Stimulated activated CD8-positive, alpha-beta memory T cell treated with anti-CD3 and anti-CD28 coated beads, Interleukin-2, amount 100 ng/mL, for 48 hours (primary cell): ENCODE measurements at regions not wholly inside any gene's neighbourhood (a gene's known extent, or its start where the extent isn't known, plus 50 kb on each side); places are given as distances from the start of the nearest gene placed in this dataset.

Source experiments
- DNase-seq, 2 donors: peaks; one replicate each; pipeline ENCODE4 v3.0.0-alpha.2; 2020; ENCODE audit warnings: low read depth in 2 of 2

DNA sequence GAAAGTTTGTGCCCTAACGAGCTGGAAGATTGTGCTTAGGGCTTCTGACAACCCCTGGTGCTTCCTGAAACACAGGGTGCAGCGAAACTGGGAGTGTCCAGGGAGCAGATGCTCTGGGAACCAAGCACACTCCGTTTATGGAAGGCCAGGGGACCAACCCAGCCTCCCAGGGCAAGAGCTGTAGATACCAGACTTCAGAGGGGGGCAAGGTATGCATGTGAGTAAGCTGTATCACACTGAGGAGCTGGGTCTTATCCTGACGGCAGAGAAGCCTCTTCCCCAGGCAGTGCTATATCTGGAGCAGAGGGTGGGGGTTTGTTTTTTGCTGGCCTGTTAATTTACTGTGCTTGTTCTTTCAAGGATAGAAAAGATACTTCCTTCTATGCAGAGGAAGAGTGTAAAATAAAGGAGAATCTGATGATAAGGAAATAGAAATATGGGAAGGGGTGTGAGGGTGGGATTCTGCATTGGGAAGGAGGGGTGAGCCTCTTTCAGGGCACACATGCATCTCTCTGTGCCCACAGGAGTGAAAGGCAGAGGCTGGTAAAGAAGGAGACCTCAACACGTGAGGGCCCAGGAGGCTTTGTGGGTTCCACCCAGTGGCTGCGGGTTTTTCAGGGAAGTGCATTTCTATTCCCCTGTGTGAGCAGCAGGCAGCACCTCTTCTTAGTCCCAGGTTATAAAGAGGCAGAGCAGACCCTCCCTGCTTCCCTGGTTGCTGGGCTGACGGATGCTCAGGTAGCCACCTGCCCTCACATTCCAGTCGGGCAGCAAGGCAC, 314.1 kb downstream of the TCERG1L start:
- DNase-seq, result no peak

DNA sequence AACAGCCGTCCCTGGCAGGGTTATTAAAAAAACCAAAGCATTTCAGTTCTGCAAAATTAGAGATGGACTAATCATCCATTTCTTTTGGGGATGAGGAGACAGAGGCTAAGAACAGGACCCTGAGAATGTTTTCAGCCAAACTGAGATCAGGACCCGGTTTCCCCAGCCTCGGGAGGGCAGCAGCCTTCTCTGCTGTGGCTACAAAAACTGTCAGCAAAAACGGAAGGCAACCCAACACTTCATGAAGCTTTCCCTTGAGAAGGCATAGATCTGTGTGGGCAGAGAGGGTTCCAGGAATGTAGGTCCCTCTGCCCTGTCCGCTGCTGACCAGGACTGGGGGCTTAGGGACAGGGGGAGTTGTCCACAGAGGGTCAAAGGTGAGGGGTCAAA, 313.5 kb downstream of the TCERG1L start:
- no peak for DNase-seq

DNA sequence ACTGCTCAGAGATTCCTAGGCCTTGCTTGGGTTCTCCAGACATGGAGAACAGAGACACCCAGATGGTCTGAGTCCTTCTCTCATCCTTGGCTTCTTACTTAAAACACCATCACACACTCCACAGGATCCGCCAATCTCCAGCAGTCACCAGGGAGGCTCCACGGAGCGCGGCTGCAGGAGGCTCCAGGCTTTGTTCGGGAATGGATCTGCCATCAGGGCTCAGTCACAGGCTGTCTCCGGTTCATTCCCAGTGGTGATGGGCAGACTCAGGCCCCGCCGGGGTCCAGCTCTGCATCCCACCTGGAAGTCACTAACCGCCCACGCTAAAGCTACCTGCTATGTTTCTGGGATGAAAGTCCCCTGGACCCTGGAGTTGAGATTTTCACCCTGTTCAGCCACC, 312.9 kb downstream of the TCERG1L start:
- DNase-seq, result no peak

DNA sequence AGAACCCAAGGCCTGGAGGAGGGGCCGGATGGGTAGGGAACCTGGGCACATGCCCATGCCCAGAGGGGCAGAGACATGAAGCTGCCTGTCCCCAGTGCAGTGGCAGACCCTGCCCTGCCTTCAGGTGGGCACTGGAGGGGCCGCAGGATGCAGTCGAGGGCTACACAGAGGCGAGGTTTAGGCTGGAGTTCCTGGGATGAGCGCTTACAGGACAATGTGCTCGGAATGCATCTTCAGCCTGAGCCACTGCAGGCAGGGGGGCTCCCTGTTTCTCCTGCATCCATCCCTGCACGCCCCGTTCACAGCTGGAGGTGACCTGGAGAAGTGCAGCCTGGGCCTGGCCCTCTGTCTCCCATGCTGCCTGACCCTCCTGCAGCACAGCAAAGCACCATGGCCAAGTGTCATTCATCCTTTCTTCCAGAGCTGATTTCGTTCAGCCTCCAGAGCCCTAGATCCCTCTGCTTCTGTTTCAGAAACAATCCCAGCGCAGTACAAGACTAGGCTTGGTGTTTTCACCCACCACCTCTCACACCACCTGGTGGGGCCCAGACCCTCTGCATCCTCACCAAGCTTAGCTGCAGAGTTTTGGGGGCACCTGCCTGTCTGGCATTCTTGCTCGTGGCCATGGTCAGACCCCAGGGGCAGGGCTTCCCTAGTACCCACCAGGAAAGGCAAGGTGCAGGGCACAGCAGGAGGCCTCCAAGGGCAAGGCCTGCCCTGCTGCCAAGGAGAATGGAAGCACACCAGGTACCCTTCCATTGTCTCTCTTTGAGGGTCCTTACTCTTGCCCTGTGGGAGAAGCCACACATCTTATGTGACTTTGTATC, 311.9 kb downstream of the TCERG1L start:
- DNase-seq, result no peak

DNA sequence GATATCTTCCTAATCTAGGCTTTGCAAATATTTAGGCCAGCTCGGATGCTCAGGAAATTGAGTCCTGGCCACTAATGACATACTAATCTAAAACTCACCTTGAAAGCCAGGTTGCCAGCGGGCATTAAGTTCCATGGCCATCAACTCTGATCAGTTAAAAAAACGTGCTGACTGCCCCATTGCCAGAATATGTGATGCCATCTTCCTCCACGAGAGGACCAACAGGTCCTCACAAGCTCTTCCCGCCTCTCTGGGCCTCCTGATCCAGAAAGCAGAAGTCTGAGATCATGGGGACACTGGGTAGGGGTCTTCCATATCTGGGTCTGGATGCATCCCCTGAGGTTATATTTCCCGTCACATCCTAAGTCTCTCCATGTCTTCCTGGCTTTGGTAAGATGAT, 311.3 kb downstream of the TCERG1L start:
- DNase-seq, result no peak

DNA sequence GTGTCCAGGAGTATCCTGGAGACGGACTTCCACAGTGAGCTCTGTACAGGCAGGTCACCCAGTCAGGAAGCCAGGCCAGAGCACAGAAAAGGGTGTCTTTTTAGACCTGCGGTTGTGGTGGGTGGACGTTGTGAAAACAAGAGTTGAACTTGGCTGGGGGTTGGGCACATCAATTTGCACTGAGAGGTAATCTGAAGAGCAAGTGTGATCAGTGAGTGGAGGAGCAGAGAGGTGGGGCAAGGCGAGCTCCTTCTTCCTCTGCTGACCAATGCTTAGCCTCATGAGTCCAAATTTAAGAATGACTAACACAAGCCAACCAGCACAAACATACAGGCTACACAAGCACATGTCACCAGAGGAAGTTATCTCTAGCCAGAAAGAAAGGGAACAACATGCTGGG, 310.8 kb downstream of the TCERG1L start:
- DNase-seq, result no peak

DNA sequence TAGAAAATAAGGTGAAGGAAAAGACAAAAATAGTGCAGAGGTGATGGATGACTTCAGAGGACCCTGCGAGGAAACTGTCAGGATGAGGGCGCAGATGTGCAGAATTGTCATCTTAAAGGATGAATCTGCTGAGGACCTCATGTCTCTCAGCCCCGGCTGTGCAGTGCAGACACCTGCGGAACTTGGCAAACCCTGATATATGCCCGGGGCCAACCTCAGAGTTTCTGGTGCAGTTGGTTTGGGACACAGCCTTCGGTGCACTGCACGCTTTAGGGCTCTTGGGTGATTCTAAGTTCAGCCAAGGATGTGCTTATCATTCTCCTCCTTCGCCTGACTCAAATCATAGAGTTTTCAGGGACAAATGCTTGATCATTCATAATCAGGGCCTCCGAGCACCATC, 310.1 kb downstream of the TCERG1L start:
- DNase-seq, result no peak

DNA sequence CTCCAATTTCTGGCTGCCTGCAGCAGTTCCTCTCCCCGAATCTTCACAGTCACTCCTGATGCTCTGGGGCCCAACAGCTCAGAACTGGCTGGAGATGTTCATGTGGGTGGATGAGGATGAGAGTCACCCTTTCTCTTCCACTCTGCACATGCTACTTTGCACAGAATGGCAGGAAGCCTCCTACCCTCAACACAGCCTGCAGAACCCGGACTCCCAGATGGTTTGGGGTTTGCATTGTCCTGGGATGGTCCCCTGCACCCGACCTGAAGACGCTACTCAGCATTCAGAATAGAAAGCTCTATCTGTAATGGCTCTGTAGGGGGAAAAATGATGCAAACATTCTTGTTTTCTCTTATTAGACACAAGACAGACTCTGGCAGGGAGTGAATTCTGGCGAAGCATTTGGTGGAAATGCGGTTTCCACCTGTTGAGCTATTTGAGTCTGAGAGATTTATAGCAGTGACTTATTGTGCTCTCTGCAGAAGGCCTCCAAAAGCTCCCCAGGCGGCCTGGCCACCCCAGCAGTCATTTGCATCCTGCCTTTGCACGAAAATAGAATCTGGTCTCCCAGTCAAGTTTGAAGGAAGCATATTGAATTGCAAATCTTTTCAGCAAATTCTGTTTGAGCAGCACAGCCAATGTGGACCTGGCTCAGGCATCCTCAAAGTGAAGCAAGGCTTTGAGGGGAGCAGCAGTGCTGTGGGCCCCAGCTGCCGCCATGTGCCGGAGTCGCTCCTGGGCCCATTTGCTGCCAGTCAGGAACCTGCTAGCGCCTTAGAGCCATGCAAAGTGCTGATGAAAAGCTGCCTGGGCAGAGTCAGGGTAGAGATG, 309.3 kb downstream of the TCERG1L start:
- no peak for DNase-seq

DNA sequence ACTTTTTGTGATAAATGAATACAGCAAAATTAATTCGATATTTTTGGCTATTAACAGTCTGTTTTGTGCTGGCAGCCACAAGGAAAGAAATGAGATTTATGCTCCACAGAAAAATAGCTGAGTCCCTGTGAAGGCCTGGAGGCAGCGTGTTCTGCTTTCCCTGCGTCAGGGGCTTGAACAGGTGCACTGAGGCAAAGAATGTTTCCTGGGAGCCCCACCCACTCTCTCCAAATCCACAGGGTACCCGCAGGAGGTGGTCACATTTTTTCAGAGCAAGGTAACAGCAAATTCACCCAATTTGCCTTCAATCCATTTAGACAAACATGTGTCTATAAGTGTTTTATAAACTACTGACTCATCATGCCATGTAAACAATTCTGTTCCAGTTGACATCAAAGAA, 308.1 kb downstream of the TCERG1L start:
- DNase-seq, result no peak

DNA sequence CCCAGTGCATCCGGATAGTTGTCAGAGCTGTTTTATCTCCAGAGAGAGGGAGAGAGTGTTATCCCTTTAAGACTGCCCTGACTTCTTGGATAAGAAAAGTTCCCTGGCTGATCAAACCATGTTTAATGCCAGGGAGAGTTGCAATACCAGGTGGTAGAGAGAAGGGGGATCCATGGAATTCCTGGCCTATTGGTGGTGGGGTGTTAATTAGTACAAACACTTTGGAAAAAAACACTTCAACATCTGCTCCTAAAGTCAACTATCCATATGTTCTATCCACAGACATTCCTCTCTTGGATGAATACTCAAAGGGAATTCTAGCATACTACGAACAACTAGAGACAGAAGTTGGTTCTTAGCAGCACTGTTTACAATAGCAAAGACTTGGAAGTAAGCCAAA, 307.2 kb downstream of the TCERG1L start:
- DNase-seq, result no peak

DNA sequence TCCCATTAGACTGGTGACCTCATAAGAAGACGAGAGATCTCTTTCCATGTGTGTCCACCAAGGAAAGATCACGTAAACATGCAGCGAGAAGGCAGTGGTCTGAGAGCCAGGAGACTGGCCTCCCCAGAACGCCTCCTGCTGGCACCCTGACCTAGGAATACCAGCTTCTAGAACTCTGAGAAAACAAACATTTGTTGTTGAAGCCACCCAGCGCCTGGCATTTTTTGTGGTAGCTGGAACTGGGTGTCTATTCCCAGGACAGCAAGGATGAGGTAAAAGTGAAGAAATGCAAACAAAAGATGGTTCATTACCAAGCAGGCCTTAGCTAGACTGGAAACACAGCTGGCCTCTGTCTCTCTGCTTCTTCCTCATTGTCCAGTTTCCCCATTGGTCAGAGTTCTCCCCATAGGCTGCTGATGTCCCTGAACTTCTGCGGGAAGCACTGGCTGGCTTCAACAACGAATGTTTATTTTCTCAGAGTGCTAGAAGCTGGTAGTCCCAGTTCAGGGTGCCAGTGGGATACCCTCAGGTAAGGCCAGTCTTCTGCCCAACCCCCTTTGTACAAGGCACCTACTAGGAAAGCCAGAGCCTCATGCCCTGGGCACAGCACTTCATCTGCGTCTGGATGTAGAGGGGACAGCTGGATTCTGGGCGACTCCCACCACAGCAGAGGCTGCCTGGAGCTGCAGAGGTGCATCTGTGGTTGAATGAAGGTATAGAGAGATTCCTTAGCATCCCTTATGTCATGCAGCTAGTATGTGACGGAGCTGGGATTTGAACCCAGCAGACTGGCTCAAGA, 304.9 kb downstream of the TCERG1L start:
- no peak for DNase-seq

DNA sequence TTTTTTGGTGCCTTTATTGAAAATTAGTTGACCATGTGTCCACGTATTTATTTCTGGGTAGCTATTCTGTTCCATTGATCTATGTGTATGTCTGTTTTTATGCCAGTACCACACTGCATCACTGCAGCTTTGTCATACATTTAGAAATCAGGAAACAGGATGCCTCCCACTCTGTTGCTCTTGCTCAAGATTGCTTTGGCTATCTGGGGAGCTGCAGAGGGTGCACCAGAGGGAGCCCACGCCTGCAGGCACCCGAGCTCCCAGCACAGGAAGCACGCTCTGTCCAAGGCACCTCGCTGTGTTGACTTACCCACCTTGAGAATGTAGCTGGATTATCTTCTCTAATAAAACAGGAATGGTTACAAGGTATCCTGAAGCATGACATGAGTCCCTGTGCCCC, 301.7 kb downstream of the TCERG1L start:
- DNase-seq, result no peak

DNA sequence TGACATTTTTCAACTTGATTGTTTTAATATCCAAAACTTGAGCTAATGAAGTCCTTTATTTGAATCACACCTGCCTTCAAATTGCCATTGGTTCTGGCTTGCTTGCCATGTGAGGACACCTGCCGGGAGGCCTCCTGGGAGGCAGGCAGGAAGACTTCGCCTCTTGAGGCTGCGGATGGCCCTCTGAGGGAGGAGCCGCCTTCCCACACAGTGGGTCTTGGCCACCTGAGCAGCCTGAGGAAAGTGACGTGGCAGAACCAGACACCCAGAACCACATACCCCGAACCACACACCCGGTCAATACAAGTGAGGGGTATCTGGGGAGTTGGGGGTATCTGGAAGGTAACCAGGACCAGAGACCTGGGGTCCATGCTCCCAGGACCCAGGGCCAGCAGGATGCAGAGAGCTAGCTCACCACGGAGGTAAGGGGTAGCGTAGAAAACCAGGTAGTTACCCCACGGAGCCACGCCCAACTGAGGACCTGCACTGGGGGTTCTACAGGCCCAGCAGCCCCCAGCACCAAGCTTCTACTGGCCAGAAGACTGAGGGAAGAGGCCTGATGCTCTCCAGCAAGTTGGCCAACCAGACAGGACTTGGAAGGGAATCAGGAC, 300.5 kb downstream of the TCERG1L start:
- DNase-seq, result no peak

DNA sequence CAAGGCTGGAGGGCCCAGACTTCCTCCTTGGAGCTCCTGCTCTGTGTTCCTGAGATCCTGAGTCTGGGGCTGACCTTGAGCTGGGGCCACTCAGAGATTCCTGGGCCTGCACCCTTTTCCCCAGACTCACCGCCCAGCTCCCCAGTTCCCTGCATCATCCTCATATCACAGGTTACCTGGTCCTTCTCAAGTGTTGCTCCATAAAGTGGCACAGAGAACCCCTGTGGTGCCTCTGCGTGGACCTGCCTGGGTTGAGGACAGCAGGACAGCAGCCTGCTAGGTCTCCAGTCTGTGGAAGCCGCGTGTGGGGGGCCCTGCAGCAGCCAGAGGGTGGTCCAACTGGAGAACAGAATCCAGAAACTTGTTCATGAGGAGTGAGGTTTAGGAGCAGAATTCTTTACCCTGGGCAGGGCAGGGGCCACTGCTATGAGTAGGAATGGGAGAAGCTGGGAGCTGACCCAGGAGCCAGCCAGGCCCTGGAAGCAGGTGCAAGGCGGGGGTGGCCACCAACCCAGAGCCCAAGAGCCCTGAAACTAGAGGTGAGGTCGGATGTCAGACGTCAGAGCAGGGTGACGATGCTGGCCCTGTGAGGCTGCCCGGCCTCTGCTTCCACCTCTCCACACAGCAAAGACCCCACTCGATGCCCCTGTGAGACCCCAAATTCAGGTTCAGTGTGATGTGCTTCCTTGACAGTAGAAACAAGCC, 299.4 kb downstream of the TCERG1L start:
- no peak for DNase-seq

DNA sequence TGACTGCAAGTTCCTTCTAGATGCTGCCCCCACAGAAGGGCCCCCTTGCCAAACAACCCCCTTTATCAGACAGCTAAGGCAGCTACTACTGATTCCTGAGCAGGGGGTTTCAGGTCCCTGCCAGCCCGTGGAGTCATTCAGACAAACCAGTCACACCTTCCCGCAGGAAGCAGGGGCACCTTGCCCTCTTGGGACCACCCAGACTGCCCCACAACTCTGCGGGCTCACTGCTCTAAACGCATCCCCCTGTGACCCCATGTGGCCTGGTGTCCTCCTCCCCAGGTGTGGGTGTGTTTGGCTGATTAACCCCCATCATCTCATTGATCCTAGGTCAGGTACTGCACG, 298.9 kb downstream of the TCERG1L start:
- DNase-seq, result no peak

DNA sequence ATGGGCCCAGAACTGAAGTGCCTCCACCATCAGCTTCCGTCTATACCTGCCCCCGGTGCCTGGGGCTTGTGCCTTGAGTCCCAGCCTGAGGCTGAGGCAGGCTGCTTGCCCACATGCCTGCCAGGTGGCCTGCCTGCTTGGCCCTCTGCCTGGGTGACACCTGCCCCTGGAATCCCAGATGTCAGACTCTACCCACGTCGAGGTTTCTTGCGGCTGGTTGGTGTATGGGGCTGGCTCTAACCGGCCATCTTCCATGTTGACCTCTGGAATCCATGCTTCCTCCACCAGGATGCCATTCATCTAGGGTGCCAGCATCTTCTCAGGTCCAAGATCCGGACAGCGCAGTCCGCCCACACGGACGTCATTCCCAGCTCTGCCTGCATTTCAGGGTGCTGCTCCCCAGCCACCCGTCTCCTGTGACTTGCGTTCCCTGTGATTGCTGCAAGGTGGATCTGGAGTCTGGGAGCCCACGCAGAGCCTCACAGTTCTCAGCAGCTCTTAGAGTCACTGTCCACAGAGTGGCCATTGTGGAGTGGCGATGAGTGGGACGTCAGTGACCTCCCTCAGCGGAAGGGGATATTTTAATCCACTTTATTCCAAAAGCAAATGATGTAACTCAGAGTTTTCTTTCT, 298.1 kb downstream of the TCERG1L start:
- DNase-seq, result no peak

DNA sequence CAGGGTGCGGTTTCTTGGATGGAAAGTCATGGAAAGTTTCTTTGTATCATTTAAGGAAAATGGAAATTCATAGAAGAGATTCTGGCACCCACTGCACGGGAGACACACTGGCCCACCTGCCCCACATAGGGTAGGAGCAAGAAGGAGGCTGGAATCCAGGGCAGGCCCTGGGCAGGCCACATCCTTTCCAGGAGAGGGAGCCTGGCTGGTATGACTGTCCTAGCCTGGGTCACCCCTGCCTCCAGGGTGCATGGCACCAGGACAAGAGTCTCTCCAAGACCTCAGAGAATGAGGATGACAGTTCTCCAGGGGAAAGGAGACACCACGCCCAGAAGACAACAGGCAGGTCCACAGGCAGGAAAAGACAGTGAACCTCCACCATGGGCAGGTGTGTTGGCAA, 297.2 kb downstream of the TCERG1L start:
- no peak for DNase-seq

DNA sequence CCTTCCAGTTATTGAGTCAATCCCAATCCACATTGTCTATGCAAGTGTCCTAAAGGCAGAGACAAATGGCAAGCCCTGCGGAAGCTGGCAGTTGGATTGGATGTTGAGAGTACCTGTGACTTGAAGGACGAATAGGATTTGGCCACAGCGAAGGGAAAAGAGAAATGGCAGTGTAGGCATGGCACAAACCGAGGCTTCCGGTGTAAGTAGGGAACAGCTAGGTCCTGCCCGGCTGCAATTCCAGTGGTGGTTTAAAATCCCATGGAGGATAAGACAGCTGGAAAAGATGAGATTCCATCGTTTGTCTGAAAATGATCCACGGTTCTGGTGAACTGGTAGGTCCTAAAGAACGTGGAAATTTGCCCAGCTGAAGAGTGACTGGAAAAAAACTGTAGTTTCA, 296.2 kb downstream of the TCERG1L start:
- no peak for DNase-seq

DNA sequence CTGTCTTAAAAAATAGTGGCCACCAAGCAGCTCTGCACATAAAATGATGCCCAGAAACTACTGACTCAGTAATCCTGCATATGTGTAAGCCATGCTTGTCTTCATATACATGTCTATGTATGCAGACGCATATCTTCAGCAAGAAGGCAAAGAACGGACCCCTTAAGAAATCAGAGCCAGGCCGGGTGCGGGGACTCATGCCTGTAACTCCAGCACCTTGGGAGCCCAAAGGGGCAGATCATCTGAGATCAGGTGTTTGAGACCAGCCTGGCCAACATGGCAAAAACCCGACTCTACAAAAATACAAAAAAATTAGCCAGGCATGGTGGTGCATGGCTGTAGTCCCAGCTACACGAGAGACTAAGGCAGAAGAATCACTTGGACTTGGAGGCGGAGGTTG, 295.0 kb downstream of the TCERG1L start:
- DNase-seq, result no peak
